Suprapubic skin (tissue), 4 donors: ENCODE measurements at regions not wholly inside any gene's neighbourhood (a gene's known extent, or its start where the extent isn't known, plus 50 kb on each side); places are given as distances from the start of the nearest gene placed in this dataset.

Experiments
- EP300 ChIP-seq: sonication (generic); formaldehyde crosslinking; IDR thresholded peaks from one replicate; pipeline ENCODE4 v1.6.1; 2017; ENCODE audit warnings: antibody characterized with exemption
- POLR2A ChIP-seq, 2 donors: fragments of 450-650 bp; IDR thresholded peaks; one replicate each; pipeline ENCODE4 v1.6.1; 2017; ENCODE audit warnings: antibody characterized with exemption in 2 of 2, mild to moderate bottlenecking in 2 of 2, moderate library complexity in 2 of 2
- POLR2AphosphoS5 ChIP-seq, 3 donors: sonication (generic); formaldehyde crosslinking; IDR thresholded peaks; one replicate each; pipeline ENCODE4 v1.6.1; 2017; ENCODE audit warnings: antibody characterized with exemption in 3 of 3
- TF ChIP-seq, protein P1 (sequence below), 2 donors: fragments of 200-600 bp in 1 of 2; fragments of 450-650 bp in 1 of 2; sonication (generic) in 1 of 2; IDR thresholded peaks; one replicate each; pipeline ENCODE4 v1.5.1; 2016 to 2019; ENCODE audit warnings: antibody characterized with exemption in 2 of 2, mild to moderate bottlenecking in 1 of 2, moderate library complexity in 1 of 2

DNA sequence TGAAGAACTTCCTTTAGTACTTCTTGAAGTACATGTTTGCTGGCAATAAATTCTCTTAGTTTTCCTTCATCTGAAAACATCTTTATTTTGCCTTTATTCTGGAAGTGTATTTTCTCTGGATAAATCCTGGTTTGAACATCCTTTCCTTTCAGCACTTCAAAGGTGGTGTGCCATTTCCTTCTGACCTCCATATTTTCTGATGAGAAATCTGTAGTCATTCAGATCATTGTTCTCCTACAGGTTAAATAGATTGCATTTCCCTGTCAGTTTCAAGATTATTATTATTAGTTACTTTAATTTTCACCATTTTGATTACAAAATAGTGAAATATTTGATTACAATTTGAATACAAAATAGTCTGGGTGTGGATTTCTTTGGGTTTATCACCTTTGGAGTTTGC is 134.5 kb downstream of the CDH26 start:
- TF ChIP-seq, protein P1, sequence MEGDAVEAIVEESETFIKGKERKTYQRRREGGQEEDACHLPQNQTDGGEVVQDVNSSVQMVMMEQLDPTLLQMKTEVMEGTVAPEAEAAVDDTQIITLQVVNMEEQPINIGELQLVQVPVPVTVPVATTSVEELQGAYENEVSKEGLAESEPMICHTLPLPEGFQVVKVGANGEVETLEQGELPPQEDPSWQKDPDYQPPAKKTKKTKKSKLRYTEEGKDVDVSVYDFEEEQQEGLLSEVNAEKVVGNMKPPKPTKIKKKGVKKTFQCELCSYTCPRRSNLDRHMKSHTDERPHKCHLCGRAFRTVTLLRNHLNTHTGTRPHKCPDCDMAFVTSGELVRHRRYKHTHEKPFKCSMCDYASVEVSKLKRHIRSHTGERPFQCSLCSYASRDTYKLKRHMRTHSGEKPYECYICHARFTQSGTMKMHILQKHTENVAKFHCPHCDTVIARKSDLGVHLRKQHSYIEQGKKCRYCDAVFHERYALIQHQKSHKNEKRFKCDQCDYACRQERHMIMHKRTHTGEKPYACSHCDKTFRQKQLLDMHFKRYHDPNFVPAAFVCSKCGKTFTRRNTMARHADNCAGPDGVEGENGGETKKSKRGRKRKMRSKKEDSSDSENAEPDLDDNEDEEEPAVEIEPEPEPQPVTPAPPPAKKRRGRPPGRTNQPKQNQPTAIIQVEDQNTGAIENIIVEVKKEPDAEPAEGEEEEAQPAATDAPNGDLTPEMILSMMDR (IDR thresholded peaks at IDR 0.05): no peak
- TF ChIP-seq POLR2AphosphoS5 (IDR thresholded peaks at IDR 0.05) (no peak), POLR2A (IDR thresholded peaks at IDR 0.05) (no peak), EP300 (no peak)
